ENCODE measurements at regions not wholly inside any gene's neighbourhood (a gene's known extent, or its start where the extent isn't known, plus 50 kb on each side); places are given as distances from the start of the nearest gene placed in this dataset.
"Not testable (repeated sequence)": the region's sequence is repeated elsewhere in the genome, so short reads cannot be mapped to it uniquely, and the experiment has no call there.

GRCh38 chr11:43172477-43172876, 139.3 kb upstream of the API5 start:
- DNase-seq, result no peak

- DNase-seq, result no peak
These were observed 133.8 kb upstream of the API5 start for GRCh38 chr11:43177975-43178374.

- DNase-seq, result not testable (repeated sequence)
These were observed 117.3 kb upstream of the API5 start for GRCh38 chr11:43194459-43194858.

- no peak for DNase-seq
These were observed 114.4 kb upstream of the API5 start for GRCh38 chr11:43197379-43197778.

GRCh38 chr11:43200031-43200430, 111.8 kb upstream of the API5 start:
- no peak for DNase-seq

GRCh38 chr11:43212279-43212678, 99.5 kb upstream of the API5 start:
- DNase-seq, result no peak

- DNase-seq, result no peak
These were observed 97.3 kb upstream of the API5 start for GRCh38 chr11:43214471-43214870.

- DNase-seq, result no peak
These were observed 93.9 kb upstream of the API5 start for GRCh38 chr11:43217849-43218248.

GRCh38 chr11:43222215-43222614, 89.6 kb upstream of the API5 start:
- no peak for DNase-seq

GRCh38 chr11:43223026-43223425, 88.8 kb upstream of the API5 start:
- DNase-seq, result no peak

- no peak for DNase-seq
These were observed 76.9 kb upstream of the API5 start for GRCh38 chr11:43234881-43235280.

- DNase-seq, result no peak
These were observed 73.5 kb upstream of the API5 start for GRCh38 chr11:43238341-43238740.

- DNase-seq, result no peak
These were observed 72.0 kb upstream of the API5 start for GRCh38 chr11:43239791-43240190.

- DNase-seq, result no peak
These were observed 69.4 kb upstream of the API5 start for GRCh38 chr11:43242401-43242800.

- no peak for DNase-seq
These were observed 67.9 kb upstream of the API5 start for GRCh38 chr11:43243927-43244326.

GRCh38 chr11:43245466-43245865, 66.3 kb upstream of the API5 start:
- no peak for DNase-seq

- no peak for DNase-seq
These were observed 61.5 kb upstream of the API5 start for GRCh38 chr11:43250309-43250708.

- no peak for DNase-seq
These were observed 50.0 kb upstream of the API5 start for GRCh38 chr11:43261775-43262174.
